OCI-LY7 (cell line): ENCODE measurements at regions not wholly inside any gene's neighbourhood (a gene's known extent, or its start where the extent isn't known, plus 50 kb on each side); places are given as distances from the start of the nearest gene placed in this dataset.

Experiments used
- BruUV-seq: library from RNA; stranded (reverse); fragments of 400-500 nt; replicated peaks from 2 replicates; lab custom pipeline; 2021; lab: Mats Ljungman, UMichigan
- CTCF ChIA-PET: fragments of 300-600 bp; sonication (Branson Sonifier 250); formaldehyde crosslinking; loops from one replicate; lab custom pipeline; 2022; ENCODE audit warnings: antibody characterized with exemption; ENCODE audit not compliant: unreplicated experiment; lab: Charles Lee
- POLR2A ChIA-PET: fragments of 300-600 bp; sonication (Branson Sonifier 250); formaldehyde crosslinking; loops from one replicate; lab custom pipeline; 2022; ENCODE audit warnings: antibody characterized with exemption; lab: Charles Lee
- DNase-seq: peaks from one replicate; pipeline ENCODE4 v3.0.0-alpha.2; 2015; ENCODE audit warnings: low spot score
- H2AFZ ChIP-seq: fragments of 200-600 bp; sonication (generic), shearing (Covaris generic); 2 replicates; pipeline ENCODE4 v1.6.1; 2014; ENCODE audit warnings: mild to moderate bottlenecking, antibody characterized with exemption, low read length, moderate library complexity
- H3K27ac ChIP-seq: fragments of 200-600 bp; sonication (generic); 2 replicates; pipeline ENCODE4 v1.5.1; 2014; ENCODE audit warnings: mixed run types, low read depth, mild to moderate bottlenecking, moderate library complexity, low read length, inconsistent platforms; ENCODE audit not compliant: poor library complexity, severe bottlenecking
- H3K36me3 ChIP-seq: fragments of 200-600 bp; sonication (generic); 2 replicates; pipeline ENCODE4 v1.6.1; 2014; ENCODE audit warnings: mild to moderate bottlenecking, antibody characterized with exemption, low read length, moderate library complexity, mixed read lengths; ENCODE audit not compliant: insufficient read depth
- H3K4me1 ChIP-seq: fragments of 200-600 bp; sonication (generic); 2 replicates; pipeline ENCODE4 v1.5.1; 2014; ENCODE audit warnings: mild to moderate bottlenecking, low read length; ENCODE audit not compliant: insufficient read depth, poor library complexity, severe bottlenecking
- H3K4me2 ChIP-seq: fragments of 200-600 bp; sonication (generic); 2 replicates; pipeline ENCODE4 v1.6.1; 2014; ENCODE audit warnings: mild to moderate bottlenecking, low read length
- H3K4me3 ChIP-seq: fragments of 200-600 bp; sonication (generic); 2 replicates; pipeline ENCODE4 v1.5.1; 2014; ENCODE audit warnings: mild to moderate bottlenecking, low read depth, low read length; ENCODE audit not compliant: poor library complexity, severe bottlenecking
- H3K79me2 ChIP-seq: fragments of 200-600 bp; sonication (generic); 2 replicates; pipeline ENCODE4 v1.6.1; 2016; ENCODE audit warnings: low read depth, mild to moderate bottlenecking, low read length, moderate library complexity, mixed read lengths; ENCODE audit not compliant: insufficient read depth
- H3K9me2 ChIP-seq: fragments of 200-600 bp; sonication (generic); 2 replicates; pipeline ENCODE4 v1.6.1; 2016; ENCODE audit warnings: mild to moderate bottlenecking, low read length, mixed read lengths; ENCODE audit not compliant: insufficient read depth
- H3K9me3 ChIP-seq: fragments of 200-600 bp; sonication (generic); 2 replicates; pipeline ENCODE4 v1.6.1; 2014; ENCODE audit warnings: mild to moderate bottlenecking, mixed run types, low read length, mixed read lengths
- H4K20me1 ChIP-seq: fragments of 200-600 bp; sonication (generic); 2 replicates; pipeline ENCODE4 v1.6.1; 2014; ENCODE audit warnings: mild to moderate bottlenecking, antibody characterized with exemption, low read length, moderate library complexity, mixed read lengths; ENCODE audit not compliant: insufficient read depth
- EZH2phosphoT487 ChIP-seq: fragments of 200-600 bp; sonication (generic); IDR thresholded peaks from 2 replicates; pipeline ENCODE4 v1.6.1; 2018; ENCODE audit warnings: low read depth, borderline replicate concordance, mild to moderate bottlenecking, mixed run types, antibody characterized with exemption, low read length, moderate library complexity, mixed read lengths
- intact Hi-C: fragments of 100-400 bp; cut with micrococcal nuclease; formaldehyde crosslinking; loops from one replicate; pipeline ENCODE4 v1.10.0; 2022; ENCODE audit not compliant: unreplicated experiment
- TF ChIP-seq, protein P1 (sequence below): fragments of 200-600 bp; sonication (generic); conservative IDR thresholded peaks from 2 replicates; pipeline ENCODE4 v1.5.1; 2014; ENCODE audit warnings: mild to moderate bottlenecking, antibody characterized with exemption, low read length, moderate library complexity, mixed read lengths

DNA sequence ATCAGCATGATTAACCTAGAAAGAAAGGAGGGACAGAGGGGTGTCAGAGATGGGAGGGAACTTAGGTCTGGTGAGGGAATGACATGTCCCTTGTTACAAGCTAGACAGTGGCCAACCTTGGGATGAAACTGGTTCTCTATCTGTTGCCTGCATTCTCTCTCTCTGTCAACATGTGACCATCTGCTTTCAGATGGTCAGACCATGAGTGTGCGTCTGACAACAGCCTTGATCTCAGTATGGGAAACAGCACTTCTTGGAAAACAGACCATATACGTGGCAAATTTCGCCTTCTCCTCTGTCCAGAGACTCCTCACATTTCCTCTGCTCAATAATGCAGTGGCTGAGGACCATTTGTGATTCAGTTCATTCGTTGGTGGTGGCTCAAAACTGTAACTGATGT lies 845.9 kb downstream of the TYW1 start:
- Histone ChIP-seq H3K9me3 (0 out of 2 replicates have a peak, but pooled peaks cover 4% of the 10 kb centered on the region), H3K79me2 (no peaks in the 10 kb centered on the region), H2AFZ (no peak overlapping the region), H3K9me2 (no peaks in the 10 kb centered on the region), H3K27ac (no peak overlapping the region), H3K36me3 (no peaks in the 10 kb centered on the region), H3K4me3 (no peak overlapping the region), H3K4me1 (no peaks in the 10 kb centered on the region), H4K20me1 (no peaks in the 10 kb centered on the region), H3K4me2 (no peak overlapping the region)
- ChIA-PET CTCF (interaction anchor here (0.6 kb wide), 1 partner anchor 72 kb away, joined by 3 read pairs; no protein-coding TSS in a partner anchor), POLR2A (no interaction called here)
- TF ChIP-seq, protein P1, sequence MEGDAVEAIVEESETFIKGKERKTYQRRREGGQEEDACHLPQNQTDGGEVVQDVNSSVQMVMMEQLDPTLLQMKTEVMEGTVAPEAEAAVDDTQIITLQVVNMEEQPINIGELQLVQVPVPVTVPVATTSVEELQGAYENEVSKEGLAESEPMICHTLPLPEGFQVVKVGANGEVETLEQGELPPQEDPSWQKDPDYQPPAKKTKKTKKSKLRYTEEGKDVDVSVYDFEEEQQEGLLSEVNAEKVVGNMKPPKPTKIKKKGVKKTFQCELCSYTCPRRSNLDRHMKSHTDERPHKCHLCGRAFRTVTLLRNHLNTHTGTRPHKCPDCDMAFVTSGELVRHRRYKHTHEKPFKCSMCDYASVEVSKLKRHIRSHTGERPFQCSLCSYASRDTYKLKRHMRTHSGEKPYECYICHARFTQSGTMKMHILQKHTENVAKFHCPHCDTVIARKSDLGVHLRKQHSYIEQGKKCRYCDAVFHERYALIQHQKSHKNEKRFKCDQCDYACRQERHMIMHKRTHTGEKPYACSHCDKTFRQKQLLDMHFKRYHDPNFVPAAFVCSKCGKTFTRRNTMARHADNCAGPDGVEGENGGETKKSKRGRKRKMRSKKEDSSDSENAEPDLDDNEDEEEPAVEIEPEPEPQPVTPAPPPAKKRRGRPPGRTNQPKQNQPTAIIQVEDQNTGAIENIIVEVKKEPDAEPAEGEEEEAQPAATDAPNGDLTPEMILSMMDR: no peak
- TF ChIP-seq EZH2phosphoT487: no peak
- DNase-seq: no peak
- intact Hi-C loops: no loop called here
- no TSS peak for BruUV-seq

DNA sequence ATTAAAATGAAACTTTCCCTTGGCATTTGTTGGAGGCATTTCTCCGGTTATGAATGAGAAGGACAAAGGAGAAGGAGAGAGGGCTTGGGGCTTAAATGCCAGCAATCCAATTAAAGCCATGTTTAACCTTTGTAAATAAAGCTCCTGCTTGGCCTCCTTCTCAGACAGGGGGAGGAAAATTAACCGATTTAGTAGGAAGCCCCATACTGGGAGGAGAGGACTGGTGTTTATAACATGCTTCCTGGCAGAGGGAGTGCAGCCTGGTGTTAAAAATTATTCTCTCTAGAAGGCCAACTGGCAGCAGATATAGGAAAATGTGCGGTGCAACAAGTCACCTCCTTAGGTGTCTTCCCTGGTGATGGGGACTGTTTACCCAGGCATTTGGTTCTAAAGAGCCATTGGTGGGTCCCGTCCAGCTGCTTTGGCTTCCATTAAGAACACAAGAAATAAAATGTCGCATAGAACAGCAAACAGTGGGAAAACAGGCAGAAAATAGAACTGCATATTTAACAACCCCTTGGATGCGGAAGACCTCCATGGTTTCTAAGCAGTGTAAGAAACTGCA lies 846.5 kb downstream of the TYW1 start:
- Histone ChIP-seq H3K36me3 (no peaks in the 10 kb centered on the region), H2AFZ (no peak overlapping the region), H3K79me2 (no peaks in the 10 kb centered on the region), H3K4me2 (no peak overlapping the region), H4K20me1 (no peaks in the 10 kb centered on the region), H3K27ac (no peak overlapping the region), H3K4me3 (no peak overlapping the region), H3K9me3 (0 out of 2 replicates have a peak, but pooled peaks cover 4% of the 10 kb centered on the region), H3K9me2 (no peaks in the 10 kb centered on the region), H3K4me1 (no peaks in the 10 kb centered on the region)
- no peak for DNase-seq
- POLR2A ChIA-PET: no interaction called here
- intact Hi-C loops: no loop called here
- no peak for TF ChIP-seq EZH2phosphoT487
- TF ChIP-seq, protein P1: no peak
- CTCF ChIA-PET: interaction anchor here (0.6 kb wide), 1 partner anchor 72 kb away, joined by 3 read pairs; no protein-coding TSS in a partner anchor
- no TSS peak for BruUV-seq

DNA sequence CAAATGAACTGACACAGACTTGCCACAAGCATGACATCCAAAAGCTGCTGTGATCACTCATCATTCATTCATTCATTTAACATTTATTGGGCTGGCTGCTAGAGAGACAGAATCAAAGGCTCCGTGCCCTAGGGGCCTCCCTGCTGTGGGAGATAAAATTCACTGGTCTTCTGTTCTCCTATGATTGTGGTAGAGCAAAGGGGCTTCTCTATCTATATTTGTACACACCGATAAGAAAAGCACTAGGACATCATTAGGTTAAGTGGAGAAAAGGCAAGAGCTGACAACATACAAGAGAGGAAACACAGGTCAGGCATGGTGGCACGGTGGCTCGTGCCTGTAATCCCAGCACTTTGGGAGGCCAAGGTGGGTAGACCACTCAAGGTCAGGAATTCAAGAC lies 847.0 kb downstream of the TYW1 start:
- no peaks in the 10 kb centered on the region for H3K79me2 ChIP-seq
- H3K4me1 ChIP-seq: no peaks in the 10 kb centered on the region
- no TSS peak for BruUV-seq
- TF ChIP-seq, protein P1: no peak
- TF ChIP-seq EZH2phosphoT487: no peak
- no peak overlapping the region for H3K4me3 ChIP-seq
- no peaks in the 10 kb centered on the region for H3K9me2 ChIP-seq
- no peak overlapping the region for H2AFZ ChIP-seq
- ChIA-PET POLR2A (no interaction called here), CTCF (no interaction called here)
- intact Hi-C loops: no loop called here
- 0 out of 2 replicates have a peak, but pooled peaks cover 4% of the 10 kb centered on the region for H3K9me3 ChIP-seq
- H3K4me2 ChIP-seq: no peak overlapping the region
- no peak overlapping the region for H3K27ac ChIP-seq
- H4K20me1 ChIP-seq: no peaks in the 10 kb centered on the region
- no peak for DNase-seq
- H3K36me3 ChIP-seq: no peaks in the 10 kb centered on the region
